GM21528 (cell line): ENCODE measurements at regions not wholly inside any gene's neighbourhood (a gene's known extent, or its start where the extent isn't known, plus 50 kb on each side); places are given as distances from the start of the nearest gene placed in this dataset.
"Not testable (repeated sequence)": the region's sequence is repeated elsewhere in the genome, so short reads cannot be mapped to it uniquely, and the experiment has no call there.

Experiments
- ATAC-seq: cut with Tn5 transposase; IDR thresholded peaks from one replicate; pipeline ENCODE4 v1.9.1; 2021; ENCODE audit warnings: mild to moderate bottlenecking, moderate library complexity; ENCODE audit not compliant: unreplicated experiment, low FRiP score

DNA sequence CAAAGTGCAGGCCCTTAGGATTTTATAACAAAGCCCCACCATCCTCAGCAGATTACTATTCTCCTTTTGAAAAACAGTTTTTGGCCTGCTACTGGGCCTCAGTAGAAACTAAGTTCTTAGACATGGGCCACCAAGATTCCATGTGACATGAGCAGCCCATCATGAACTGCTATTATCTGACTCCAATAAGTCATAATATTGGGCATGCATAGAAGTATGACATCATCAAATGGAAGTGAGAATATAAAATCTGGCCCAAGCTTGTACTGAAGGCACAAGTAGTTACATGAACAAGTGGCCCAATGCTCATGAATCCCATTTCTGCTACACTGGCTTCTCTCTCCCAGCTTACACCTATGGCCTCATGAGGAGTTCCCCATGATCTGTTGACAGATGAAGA lies 404.8 kb downstream of the EPHA5 start:
- no peak for ATAC-seq

DNA sequence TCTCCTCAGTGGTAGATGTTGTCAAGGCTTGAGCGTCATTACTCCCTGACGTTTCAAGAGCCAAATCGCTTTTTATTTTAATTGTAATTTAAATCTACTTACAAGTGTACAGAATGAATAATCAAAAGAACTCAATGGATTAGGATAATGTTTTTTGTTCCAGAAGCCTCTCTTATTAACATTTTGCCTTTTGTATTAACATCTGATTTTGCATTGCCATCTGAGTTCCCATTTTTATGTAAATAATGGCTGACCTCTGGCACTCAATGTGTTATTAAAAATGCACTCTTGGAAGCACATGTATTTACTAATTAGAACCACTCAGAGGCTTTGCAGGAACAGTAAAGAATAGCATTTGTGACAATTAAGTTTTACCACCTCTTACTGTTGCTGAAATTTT lies 411.0 kb downstream of the EPHA5 start:
- no peak for ATAC-seq

- no peak for ATAC-seq
Observed at GRCh38 chr4:65250916-65251315, 419.4 kb downstream of the EPHA5 start.

- no peak for ATAC-seq
Observed at GRCh38 chr4:65249111-65249510, 421.2 kb downstream of the EPHA5 start.

DNA sequence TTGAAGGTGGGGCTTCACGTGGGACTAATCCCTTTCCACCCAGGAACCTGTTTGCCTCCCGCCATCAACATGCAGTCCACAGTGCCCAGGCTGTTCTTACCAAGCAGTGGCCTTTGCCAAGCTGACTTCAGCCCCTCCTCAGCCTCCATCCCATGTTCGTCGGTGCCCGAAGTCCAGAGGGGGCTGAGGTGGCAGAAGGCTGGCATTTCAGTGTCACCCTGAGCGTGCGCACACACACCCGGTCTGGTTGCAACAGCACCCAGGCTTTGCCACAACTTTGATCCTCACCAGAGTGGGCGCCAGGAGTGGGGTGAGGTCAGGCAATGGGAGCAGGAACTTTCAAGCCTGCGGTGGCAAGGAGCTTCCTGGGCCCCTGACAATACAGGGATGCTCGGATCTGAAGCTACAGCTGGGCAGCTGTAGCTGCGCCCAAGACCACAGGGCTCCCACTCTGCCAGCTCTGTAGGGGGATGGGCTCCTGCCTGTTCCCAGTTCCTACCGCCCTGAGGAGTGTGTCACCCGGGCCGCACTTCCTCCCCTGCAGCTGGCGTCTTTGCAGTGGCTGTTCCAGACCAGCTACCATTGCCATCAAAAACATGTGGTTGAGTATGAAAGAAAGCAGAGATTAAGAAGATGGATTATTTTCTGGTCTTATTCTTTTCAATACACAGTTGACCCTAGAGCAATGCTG lies 428.0 kb downstream of the EPHA5 start:
- no peak for ATAC-seq

- no peak for ATAC-seq
Observed at GRCh38 chr4:65241257-65241997, 428.9 kb downstream of the EPHA5 start.

GRCh38 chr4:65234061-65234460 lies 436.2 kb downstream of the EPHA5 start:
- no peak for ATAC-seq

GRCh38 chr4:65227628-65228027 lies 442.7 kb downstream of the EPHA5 start:
- ATAC-seq, result no peak

- no peak for ATAC-seq
Observed at GRCh38 chr4:65223601-65224000, 446.7 kb downstream of the EPHA5 start.

GRCh38 chr4:65223074-65223473 lies 447.2 kb downstream of the EPHA5 start:
- ATAC-seq, result not testable (repeated sequence)

- no peak for ATAC-seq
Observed at GRCh38 chr4:65217179-65217578, 453.1 kb downstream of the EPHA5 start.

- no peak for ATAC-seq
Observed at GRCh38 chr4:65202853-65203236, 467.4 kb downstream of the EPHA5 start.

DNA sequence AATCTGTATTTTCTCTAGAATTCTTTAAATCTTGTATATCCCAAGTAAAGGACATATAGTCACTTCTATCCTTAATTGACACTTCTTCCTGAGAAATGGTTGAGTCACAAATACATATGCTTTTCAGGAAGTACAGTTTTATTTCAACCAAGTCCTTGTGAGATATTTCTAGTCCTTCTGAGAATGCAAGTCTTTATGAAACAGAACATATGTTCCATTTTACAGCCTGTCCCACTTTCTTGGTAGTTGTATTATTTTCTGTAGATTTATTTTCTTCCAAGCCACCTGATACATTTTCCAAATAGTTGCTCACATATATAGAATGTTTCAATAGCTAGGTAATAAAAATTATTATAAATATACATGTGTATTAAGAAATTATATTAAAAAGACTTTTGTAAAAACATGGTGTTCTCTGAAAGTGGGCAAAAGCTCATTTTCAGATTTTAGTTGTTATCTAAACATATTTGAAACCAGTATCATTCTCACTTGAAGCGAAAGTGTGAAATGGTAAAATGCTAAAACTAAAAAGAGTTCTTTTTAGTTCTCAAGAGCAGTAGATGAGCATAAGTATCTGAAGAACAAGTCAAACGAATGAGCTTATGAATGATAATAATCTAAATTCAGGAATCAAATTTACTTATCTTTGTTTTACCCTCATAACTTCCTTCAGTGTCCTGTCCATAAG lies 468.0 kb downstream of the EPHA5 start:
- no peak for ATAC-seq

DNA sequence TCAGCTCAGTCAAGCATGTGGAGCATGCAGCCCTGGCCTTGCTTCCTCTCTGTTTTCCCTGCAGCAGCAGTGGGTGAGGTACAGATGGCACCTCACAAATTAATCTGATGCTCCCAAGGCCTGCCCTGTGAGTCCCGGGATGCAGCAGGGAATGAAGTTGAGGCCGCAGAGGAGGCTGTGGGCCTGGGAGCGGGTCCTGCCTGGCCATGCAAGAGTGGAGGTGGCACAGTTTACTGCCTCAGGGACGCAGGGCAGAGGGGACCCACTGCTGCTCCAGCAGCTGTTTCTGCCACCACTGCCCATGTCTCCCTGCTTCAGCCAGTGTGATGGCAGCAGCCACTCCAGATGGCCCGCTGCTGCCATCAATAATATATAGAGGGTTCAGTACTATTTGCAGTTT lies 474.6 kb downstream of the EPHA5 start:
- no peak for ATAC-seq

GRCh38 chr4:65195002-65195401 lies 475.3 kb downstream of the EPHA5 start:
- ATAC-seq, result no peak

DNA sequence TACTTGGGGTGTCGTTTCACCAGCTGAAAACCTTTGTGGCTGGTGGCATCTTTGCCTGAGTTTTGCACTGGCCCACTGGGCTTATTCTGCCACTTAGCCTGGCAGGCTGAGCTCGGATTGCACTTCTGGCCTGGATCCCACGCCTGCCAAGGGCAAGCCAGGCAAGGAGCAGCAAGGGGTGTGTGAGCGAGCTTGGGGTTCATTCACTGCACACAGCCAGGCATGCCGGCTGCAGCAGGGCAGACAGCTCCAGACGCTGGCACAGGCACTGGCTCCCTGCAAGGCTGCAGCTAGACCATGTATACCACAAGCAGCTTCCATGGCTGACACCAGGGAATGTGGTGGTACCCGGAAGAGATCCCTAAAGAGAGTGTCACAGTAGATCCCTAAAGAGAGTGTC lies 476.3 kb downstream of the EPHA5 start:
- ATAC-seq, result no peak

DNA sequence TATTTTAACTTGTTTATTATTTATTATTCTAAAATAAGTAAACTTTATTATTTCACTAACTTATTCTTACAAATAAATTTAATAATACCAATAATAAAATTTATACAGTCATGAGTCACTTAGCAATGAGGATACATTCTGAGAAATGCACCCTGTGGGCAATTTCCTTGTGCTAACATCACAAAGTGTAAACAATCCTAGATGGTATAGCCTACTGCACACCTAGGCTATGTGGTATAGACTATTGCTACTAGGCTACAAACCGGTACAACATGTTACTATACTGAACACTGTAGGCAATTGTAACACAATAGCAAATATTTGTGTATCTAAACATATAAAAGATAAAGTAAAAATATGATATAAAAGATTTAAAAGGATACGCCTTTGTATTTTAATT lies 479.5 kb downstream of the EPHA5 start:
- no peak for ATAC-seq

GRCh38 chr4:65175585-65175984 lies 494.7 kb downstream of the EPHA5 start:
- no peak for ATAC-seq

DNA sequence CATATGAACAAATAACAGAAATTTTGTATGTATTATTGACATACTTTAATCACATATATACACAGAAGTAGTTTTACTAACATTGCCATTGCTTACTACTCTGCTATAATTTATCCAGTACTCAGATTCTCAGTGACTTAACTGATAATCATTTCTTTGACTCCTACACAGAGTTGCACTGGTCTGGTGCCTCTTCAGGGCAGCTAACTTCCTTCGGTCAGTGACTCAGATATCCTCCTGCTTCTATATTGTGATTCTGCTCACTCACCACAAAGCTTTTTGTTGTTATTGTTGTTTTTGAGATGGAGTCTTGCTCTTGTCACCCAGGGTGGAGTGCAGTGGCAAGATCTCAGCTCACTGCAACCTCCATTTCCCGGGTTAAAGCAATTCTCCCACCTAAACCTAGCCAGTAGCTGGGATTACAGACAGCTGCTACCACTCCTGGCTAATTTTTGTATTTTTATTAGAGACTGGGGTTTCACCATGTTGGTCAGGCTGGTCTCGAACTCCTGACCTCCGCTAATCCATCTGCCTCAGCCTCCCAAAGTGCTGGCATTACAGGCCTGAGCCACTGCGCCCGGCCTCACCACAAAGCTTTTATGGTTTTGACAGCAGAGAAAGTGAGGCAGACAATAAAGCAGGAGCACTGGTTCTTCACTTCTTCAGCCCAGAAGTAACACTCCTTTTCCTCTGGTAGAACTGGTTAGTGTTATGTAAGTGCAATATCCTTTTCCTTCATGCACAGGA lies 499.3 kb downstream of the EPHA5 start:
- no peak for ATAC-seq

DNA sequence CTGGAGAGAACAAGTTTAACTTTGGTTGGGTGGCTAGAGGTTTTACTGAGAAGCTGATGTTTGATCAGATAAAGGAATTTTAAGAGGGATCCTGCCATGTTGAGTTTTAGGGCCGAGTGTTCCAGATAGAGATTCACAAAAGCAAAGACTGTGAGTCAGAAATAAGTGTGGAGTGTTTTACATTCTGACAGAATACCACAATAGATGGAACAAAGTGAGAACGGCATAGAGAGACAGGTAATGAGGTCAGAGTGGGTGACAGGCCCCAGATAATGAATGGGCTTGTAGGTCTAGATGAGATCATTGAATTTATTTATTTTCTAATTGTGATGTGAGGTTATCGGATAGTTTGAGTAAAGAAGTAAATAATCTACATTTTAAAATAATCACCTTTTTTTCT lies 502.6 kb downstream of the EPHA5 start:
- ATAC-seq, result no peak

DNA sequence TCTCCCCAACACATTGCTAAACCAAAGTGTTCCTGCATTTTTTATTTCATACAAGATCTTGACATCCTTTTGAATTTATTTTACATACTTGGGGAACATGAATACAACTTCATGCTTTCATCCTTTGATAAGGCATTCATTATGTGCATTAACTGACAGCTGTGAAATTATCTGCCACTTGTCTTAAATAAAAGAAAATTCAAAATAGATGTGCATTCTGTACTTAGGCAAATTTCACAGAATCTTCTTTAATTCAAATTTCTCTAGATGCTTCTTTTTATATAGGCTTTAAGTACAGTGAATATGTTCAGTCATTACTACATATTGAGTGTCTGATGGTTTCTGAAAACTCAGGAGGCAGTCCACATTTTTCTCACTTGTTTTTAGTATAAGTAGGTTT lies 518.1 kb downstream of the EPHA5 start:
- ATAC-seq, result no peak
